Chondrocyte (in vitro differentiated cells): ENCODE measurements at regions not wholly inside any gene's neighbourhood (a gene's known extent, or its start where the extent isn't known, plus 50 kb on each side); places are given as distances from the start of the nearest gene placed in this dataset.

ENCODE experiments used
- DNase-seq: peaks from one replicate; pipeline ENCODE4 v3.0.0; 2021; ENCODE audit warnings: mixed read lengths, low spot score
- H3K27ac Mint-ChIP-seq: one replicate; pipeline ENCODE4 v1.8.0; 2021; ENCODE audit warnings: mild to moderate bottlenecking, moderate library complexity, mixed read lengths; ENCODE audit not compliant: unreplicated experiment
- H3K27me3 Mint-ChIP-seq: 2 replicates; pipeline ENCODE4 v1.8.0; 2021; ENCODE audit warnings: low read depth, mixed read lengths
- H3K36me3 Mint-ChIP-seq: 2 replicates; pipeline ENCODE4 v1.8.0; 2021; ENCODE audit warnings: low read depth, mixed read lengths
- H3K4me1 Mint-ChIP-seq: 2 replicates; pipeline ENCODE4 v1.8.0; 2021; ENCODE audit warnings: low read depth, mild to moderate bottlenecking, mixed read lengths
- H3K4me3 Mint-ChIP-seq: one replicate; pipeline ENCODE4 v1.8.0; 2021; ENCODE audit warnings: mild to moderate bottlenecking, moderate library complexity, mixed read lengths; ENCODE audit not compliant: unreplicated experiment
- H3K9me3 Mint-ChIP-seq: 2 replicates; pipeline ENCODE4 v1.8.0; 2021; ENCODE audit warnings: low read depth, mixed read lengths
- CTCF ChIP-seq: fragments of 200-600 bp; sonication (generic); IDR thresholded peaks from 2 replicates; pipeline ENCODE4 v1.5.0; 2021; ENCODE audit warnings: antibody characterized with exemption, mild to moderate bottlenecking, moderate library complexity

- no peaks in the 10 kb centered on the region for H3K36me3 Mint-ChIP-seq
- no peak overlapping the region for H3K4me3 Mint-ChIP-seq
- no peaks in the 10 kb centered on the region for H3K27me3 Mint-ChIP-seq
- TF ChIP-seq CTCF: no peak
- DNase-seq: no peak
- H3K9me3 Mint-ChIP-seq: no peaks in the 10 kb centered on the region
- H3K4me1 Mint-ChIP-seq: peaks cover 17% of the 10 kb centered on the region
- no peak overlapping the region for H3K27ac Mint-ChIP-seq
These were observed 196.5 kb upstream of the PIK3C3 start for GRCh38 chr18:41758534-41758933.

GRCh38 chr18:41756141-41756540, 198.9 kb upstream of the PIK3C3 start:
- no peak for DNase-seq
- no peak for TF ChIP-seq CTCF
- Mint-ChIP-seq H3K4me1 (peaks cover 16% of the 10 kb centered on the region), H3K27me3 (no peaks in the 10 kb centered on the region), H3K27ac (no peak overlapping the region), H3K36me3 (no peaks in the 10 kb centered on the region), H3K9me3 (no peaks in the 10 kb centered on the region), H3K4me3 (no peak overlapping the region)

GRCh38 chr18:41754332-41754731, 200.7 kb upstream of the PIK3C3 start:
- H3K9me3 Mint-ChIP-seq: no peaks in the 10 kb centered on the region
- H3K27ac Mint-ChIP-seq: no peak overlapping the region
- peaks cover 15% of the 10 kb centered on the region for H3K4me1 Mint-ChIP-seq
- no peak for DNase-seq
- TF ChIP-seq CTCF: no peak
- H3K4me3 Mint-ChIP-seq: no peak overlapping the region
- H3K27me3 Mint-ChIP-seq: no peaks in the 10 kb centered on the region
- H3K36me3 Mint-ChIP-seq: no peaks in the 10 kb centered on the region

- Mint-ChIP-seq H3K4me3 (no peak overlapping the region), H3K9me3 (no peaks in the 10 kb centered on the region), H3K36me3 (no peaks in the 10 kb centered on the region), H3K27ac (no peak overlapping the region), H3K27me3 (no peaks in the 10 kb centered on the region), H3K4me1 (peaks cover 15% of the 10 kb centered on the region)
- no peak for TF ChIP-seq CTCF
- DNase-seq: no peak
These were observed 201.2 kb upstream of the PIK3C3 start for GRCh38 chr18:41753826-41754225.

GRCh38 chr18:41752826-41753225, 202.2 kb upstream of the PIK3C3 start:
- Mint-ChIP-seq H3K27me3 (no peaks in the 10 kb centered on the region), H3K27ac (no peak overlapping the region), H3K36me3 (no peaks in the 10 kb centered on the region), H3K4me1 (peaks cover 15% of the 10 kb centered on the region), H3K9me3 (no peaks in the 10 kb centered on the region), H3K4me3 (no peak overlapping the region)
- no peak for TF ChIP-seq CTCF
- no peak for DNase-seq
